HAP-1 (cell line): ENCODE measurements at regions not wholly inside any gene's neighbourhood (a gene's known extent, or its start where the extent isn't known, plus 50 kb on each side); places are given as distances from the start of the nearest gene placed in this dataset.

Experiments used
- DNase-seq, 2 experiments: peaks; one replicate each; pipeline ENCODE4 v3.0.0-alpha.2; 2016 to 2020; ENCODE audit warnings: low spot score in 2 of 2
- H3K27me3 ChIP-seq: fragments of 250-450 bp; sonication (Bioruptor Pico); 2 replicates; pipeline ENCODE4 v1.5.1; 2020; ENCODE audit warnings: low read depth, mild to moderate bottlenecking, moderate library complexity
- H3K36me3 ChIP-seq: fragments of 250-450 bp; sonication (Bioruptor Pico); replicated peaks from 2 replicates; pipeline ENCODE4 v1.5.1; 2020; ENCODE audit warnings: mild to moderate bottlenecking
- H3K4me1 ChIP-seq: fragments of 250-450 bp; sonication (Bioruptor Pico); 2 replicates; pipeline ENCODE4 v1.5.1; 2020; ENCODE audit warnings: mild to moderate bottlenecking
- H3K4me3 ChIP-seq: fragments of 250-450 bp; sonication (Bioruptor Pico); 2 replicates; pipeline ENCODE4 v1.5.1; 2020; ENCODE audit warnings: mild to moderate bottlenecking, moderate library complexity
- H3K9me3 ChIP-seq: fragments of 250-450 bp; sonication (Bioruptor Pico); 2 replicates; pipeline ENCODE4 v1.5.1; 2020; ENCODE audit warnings: mild to moderate bottlenecking, moderate library complexity
- in situ Hi-C: fragments of 300-500 bp; cut with MboI; formaldehyde crosslinking; loops from 3 replicates; pipeline ENCODE4 v1.14.3; 2020; ENCODE audit warnings: low sequenced_read_pairs, inconsistent platforms, mixed read lengths

DNA sequence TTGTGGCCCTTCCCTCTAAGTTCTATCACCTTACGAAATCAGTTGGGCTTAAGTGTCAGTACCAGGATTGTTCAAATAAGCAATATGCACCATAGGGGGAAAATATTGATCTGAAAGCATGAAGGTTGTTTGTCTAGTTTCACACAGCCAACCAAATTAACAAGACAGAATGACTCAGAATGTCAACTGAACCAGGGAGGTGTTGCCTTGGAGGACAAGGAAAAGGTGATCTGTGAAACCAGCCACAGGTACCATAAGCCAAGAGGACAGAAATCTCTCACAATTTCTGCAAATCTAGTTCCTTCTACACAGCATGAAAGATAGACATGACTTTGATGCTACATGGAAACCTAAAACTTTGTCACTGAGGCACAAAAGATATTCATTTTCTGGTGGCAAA, 297.9 kb downstream of the BCL11B start:
- H3K27me3 ChIP-seq: no peaks in the 10 kb centered on the region
- no peak for DNase-seq
- in situ Hi-C loops: no loop called here
- H3K4me3 ChIP-seq: no peak overlapping the region
- no peaks in the 10 kb centered on the region; the same call in 1 of the 2 replicates for H3K9me3 ChIP-seq
- no peaks in the 10 kb centered on the region for H3K36me3 ChIP-seq
- peaks cover 12% of the 10 kb centered on the region for H3K4me1 ChIP-seq

GRCh38 chr14:98976271-98976670, 295.7 kb downstream of the BCL11B start:
- Histone ChIP-seq H3K36me3 (no peaks in the 10 kb centered on the region), H3K27me3 (no peaks in the 10 kb centered on the region), H3K4me1 (peaks cover 12% of the 10 kb centered on the region), H3K4me3 (no peak overlapping the region), H3K9me3 (no peaks in the 10 kb centered on the region; the same call in 1 of the 2 replicates)
- in situ Hi-C loops: no loop called here
- no peak for DNase-seq

DNA sequence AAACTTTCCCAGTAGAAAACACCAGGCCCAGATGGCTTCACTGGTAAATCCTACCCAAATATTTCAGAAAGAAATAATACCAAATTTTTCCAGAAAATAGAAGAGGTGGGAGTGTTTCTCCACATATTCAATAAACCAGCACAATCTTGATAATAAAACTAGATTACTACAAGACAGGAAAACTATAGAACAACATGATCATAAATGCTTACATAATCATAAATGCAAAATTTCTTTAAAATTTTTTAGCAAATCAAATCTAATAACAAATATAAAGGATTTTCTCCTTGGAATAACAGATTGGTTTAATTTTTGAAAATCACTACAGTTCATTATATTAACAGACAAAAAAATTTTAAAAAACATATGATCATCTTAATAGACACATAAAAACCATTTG, 294.5 kb downstream of the BCL11B start:
- in situ Hi-C loops: no loop called here
- Histone ChIP-seq H3K36me3 (no peaks in the 10 kb centered on the region), H3K9me3 (no peaks in the 10 kb centered on the region; the same call in 1 of the 2 replicates), H3K4me3 (no peak overlapping the region), H3K27me3 (no peaks in the 10 kb centered on the region), H3K4me1 (peaks cover 12% of the 10 kb centered on the region)
- DNase-seq: no peak

DNA sequence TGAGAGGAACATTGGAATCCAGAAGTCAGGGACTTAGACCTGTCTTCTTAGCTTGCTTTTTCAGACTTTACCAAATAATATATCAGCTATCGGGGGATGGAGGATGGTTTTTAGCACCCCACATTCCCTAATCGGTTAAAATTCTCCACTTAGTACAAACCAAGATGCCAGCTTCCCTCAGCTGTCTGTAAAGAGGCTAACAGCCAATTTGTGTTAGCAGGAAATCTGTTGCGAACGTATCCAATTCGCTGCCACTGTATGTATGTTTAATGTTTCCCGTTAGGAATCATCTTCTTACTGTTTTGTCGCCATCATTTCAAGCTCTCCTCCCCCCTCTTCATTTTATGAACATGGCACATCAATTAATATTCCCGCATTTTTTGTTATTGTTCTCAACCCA, 289.0 kb downstream of the BCL11B start:
- Histone ChIP-seq H3K4me1 (no peaks in the 10 kb centered on the region), H3K36me3 (no peaks in the 10 kb centered on the region), H3K4me3 (no peak overlapping the region), H3K27me3 (no peaks in the 10 kb centered on the region), H3K9me3 (no peaks in the 10 kb centered on the region)
- in situ Hi-C loops: no loop called here
- no peak for DNase-seq

DNA sequence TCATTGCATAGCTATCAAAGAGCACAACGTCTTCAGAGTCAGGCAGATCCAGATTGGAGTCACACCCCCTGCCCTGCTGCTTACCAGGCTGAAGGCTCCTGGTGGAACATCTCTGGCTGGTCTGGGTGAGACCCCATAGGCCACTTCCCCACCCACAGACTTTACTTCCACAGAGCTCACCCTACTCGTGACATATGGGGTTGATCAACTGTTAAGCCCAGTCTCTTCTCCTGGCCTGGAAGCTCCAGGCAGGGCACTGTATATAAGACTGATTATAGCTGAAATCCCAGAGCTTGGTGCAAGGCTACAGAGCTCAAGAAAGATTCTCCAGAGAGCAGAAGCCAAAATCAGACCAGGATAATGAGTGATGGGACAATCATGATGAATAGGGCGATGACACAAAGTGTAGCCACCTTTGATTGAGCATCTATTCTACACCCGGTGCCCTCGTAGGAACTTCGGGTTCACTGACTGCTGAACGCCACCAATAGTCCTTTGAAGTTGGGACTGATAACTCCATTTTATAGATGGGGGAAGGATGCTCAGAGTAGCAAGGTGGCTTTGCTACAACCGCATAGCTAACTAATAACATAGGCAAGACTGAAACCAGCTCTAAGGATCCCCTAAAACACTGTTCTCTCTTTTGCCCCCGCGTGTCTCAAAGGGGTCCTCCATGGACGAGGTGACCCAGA, 287.8 kb downstream of the BCL11B start:
- Histone ChIP-seq H3K4me3 (no peak overlapping the region), H3K4me1 (no peaks in the 10 kb centered on the region), H3K36me3 (no peaks in the 10 kb centered on the region), H3K27me3 (no peaks in the 10 kb centered on the region), H3K9me3 (no peaks in the 10 kb centered on the region)
- in situ Hi-C loops: no loop called here
- DNase-seq: no peak

- in situ Hi-C loops: no loop called here
- no peak for DNase-seq
- Histone ChIP-seq H3K4me3 (no peak overlapping the region), H3K27me3 (no peaks in the 10 kb centered on the region), H3K4me1 (no peaks in the 10 kb centered on the region), H3K36me3 (no peaks in the 10 kb centered on the region), H3K9me3 (no peaks in the 10 kb centered on the region)
Measured at GRCh38 chr14:98984719-98985041, 287.3 kb downstream of the BCL11B start.

- DNase-seq: peak in 1 of 2 experiments; percentile 22
- no peaks in the 10 kb centered on the region for H3K36me3 ChIP-seq
Measured at GRCh38 chr14:98993818-98994217, 278.2 kb downstream of the BCL11B start.

GRCh38 chr14:98994561-98994960, 277.4 kb downstream of the BCL11B start:
- Histone ChIP-seq H3K36me3 (no peaks in the 10 kb centered on the region), H3K27me3 (no peaks in the 10 kb centered on the region), H3K9me3 (no peaks in the 10 kb centered on the region), H3K4me1 (no peaks in the 10 kb centered on the region), H3K4me3 (no peak overlapping the region)
- in situ Hi-C loops: no loop called here
- no peak for DNase-seq

More at GRCh38 chr14:98993818-98994217, 278.2 kb downstream of the BCL11B start:
- Histone ChIP-seq H3K4me1 (no peaks in the 10 kb centered on the region), H3K4me3 (no peak overlapping the region), H3K27me3 (no peaks in the 10 kb centered on the region), H3K9me3 (no peaks in the 10 kb centered on the region)
- in situ Hi-C loops: no loop called here

DNA sequence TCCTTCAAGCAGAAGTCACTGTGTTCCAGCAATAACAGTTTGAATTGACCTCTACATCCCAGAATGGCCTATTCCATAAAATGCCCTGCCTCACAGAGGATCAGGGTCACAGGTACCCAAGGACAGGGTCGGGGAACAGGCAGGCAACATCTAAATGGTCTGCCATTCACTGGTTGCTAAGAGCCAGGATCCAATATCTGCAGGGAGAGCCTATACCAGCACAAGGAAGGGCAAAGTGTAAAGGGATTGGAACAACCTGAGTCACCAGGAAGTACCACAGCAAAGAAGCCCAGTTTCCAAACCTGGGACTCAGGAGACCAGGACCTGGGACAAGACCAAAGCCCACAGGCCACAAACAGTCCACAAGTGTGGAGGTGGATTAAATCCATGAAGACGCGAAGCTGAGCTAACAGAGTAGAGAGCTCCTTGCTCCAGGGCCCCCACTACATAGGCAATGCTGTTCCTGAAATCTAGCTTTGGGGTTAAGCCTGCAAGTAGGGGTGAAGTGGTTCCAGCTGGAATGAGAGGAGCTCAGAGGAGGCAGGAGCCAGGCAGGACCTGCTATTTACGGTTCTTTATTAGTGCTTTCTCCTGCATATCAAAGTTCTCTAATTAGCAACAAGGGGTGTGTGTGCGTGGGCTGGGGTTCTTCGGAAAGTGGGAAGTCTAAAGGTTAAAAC, 274.3 kb downstream of the BCL11B start:
- in situ Hi-C loops: no loop called here
- H3K27me3 ChIP-seq: no peaks in the 10 kb centered on the region
- no peak for DNase-seq
- H3K36me3 ChIP-seq: no peaks in the 10 kb centered on the region
- H3K4me1 ChIP-seq: no peaks in the 10 kb centered on the region
- H3K9me3 ChIP-seq: no peaks in the 10 kb centered on the region
- no peak overlapping the region for H3K4me3 ChIP-seq

- no peaks in the 10 kb centered on the region for H3K4me1 ChIP-seq
- no peak overlapping the region for H3K4me3 ChIP-seq
- in situ Hi-C loops: no loop called here
- DNase-seq: no peak
- H3K36me3 ChIP-seq: no peaks in the 10 kb centered on the region
- no peaks in the 10 kb centered on the region for H3K27me3 ChIP-seq
- no peaks in the 10 kb centered on the region for H3K9me3 ChIP-seq
Measured at GRCh38 chr14:98999345-98999744, 272.7 kb downstream of the BCL11B start.

GRCh38 chr14:98999901-99000300, 272.1 kb downstream of the BCL11B start:
- H3K4me3 ChIP-seq: no peak overlapping the region
- no peaks in the 10 kb centered on the region for H3K27me3 ChIP-seq
- no peak for DNase-seq
- H3K9me3 ChIP-seq: no peaks in the 10 kb centered on the region
- no peaks in the 10 kb centered on the region for H3K36me3 ChIP-seq
- H3K4me1 ChIP-seq: no peaks in the 10 kb centered on the region
- in situ Hi-C loops: no loop called here

GRCh38 chr14:99001241-99001640, 270.8 kb downstream of the BCL11B start:
- no peak for DNase-seq
- H3K4me1 ChIP-seq: no peaks in the 10 kb centered on the region
- in situ Hi-C loops: no loop called here
- no peak overlapping the region for H3K4me3 ChIP-seq
- H3K27me3 ChIP-seq: no peaks in the 10 kb centered on the region
- no peaks in the 10 kb centered on the region for H3K9me3 ChIP-seq
- no peaks in the 10 kb centered on the region for H3K36me3 ChIP-seq

GRCh38 chr14:99003646-99004045, 268.4 kb downstream of the BCL11B start:
- in situ Hi-C loops: no loop called here
- Histone ChIP-seq H3K27me3 (no peaks in the 10 kb centered on the region), H3K4me1 (no peaks in the 10 kb centered on the region), H3K9me3 (no peaks in the 10 kb centered on the region), H3K36me3 (no peaks in the 10 kb centered on the region), H3K4me3 (no peak overlapping the region)
- DNase-seq: no peak

DNA sequence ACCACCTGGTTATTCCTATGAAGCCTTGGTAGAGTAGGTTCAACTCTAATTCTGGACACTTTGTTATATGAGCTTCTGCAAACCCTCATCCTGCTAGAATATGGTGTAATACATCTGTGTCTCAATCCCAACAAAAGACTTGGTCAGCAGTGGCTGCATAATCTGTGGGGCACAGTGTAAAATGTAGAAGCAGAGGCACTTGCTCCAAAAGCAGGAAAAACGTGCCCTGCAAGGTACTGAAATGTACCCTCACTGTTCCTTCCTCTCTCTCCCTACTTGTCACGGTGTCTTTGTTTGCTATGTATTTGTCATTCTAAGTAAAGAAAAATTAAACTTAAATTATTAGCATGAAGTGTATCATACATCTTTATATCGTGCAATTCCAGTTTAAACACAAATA, 267.9 kb downstream of the BCL11B start:
- no peak overlapping the region for H3K4me3 ChIP-seq
- H3K9me3 ChIP-seq: no peaks in the 10 kb centered on the region
- DNase-seq: no peak
- no peaks in the 10 kb centered on the region for H3K36me3 ChIP-seq
- no peaks in the 10 kb centered on the region for H3K27me3 ChIP-seq
- no peaks in the 10 kb centered on the region for H3K4me1 ChIP-seq
- in situ Hi-C loops: no loop called here
